Activated naive CD8-positive, alpha-beta T cell treated with anti-CD3 and anti-CD28 coated beads, Interleukin-2, amount 50 U/mL, for 24 hours (primary cell): ENCODE measurements at regions not wholly inside any gene's neighbourhood (a gene's known extent, or its start where the extent isn't known, plus 50 kb on each side); places are given as distances from the start of the nearest gene placed in this dataset.
A peak's percentile ranks its signal among the peaks of the same experiment; 100 is the strongest.

Experiments
- ATAC-seq: fragments of 150-1000 bp; cut with Tn5 transposase; one replicate; pipeline ENCODE4 v1.10.0; 2021
- DNase-seq: peaks from one replicate; pipeline ENCODE4 v3.0.0; 2021
- H3K27ac Mint-ChIP-seq: one replicate; pipeline ENCODE4 v1.8.0; 2021; ENCODE audit warnings: mild to moderate bottlenecking, mixed read lengths
- H3K27me3 Mint-ChIP-seq: one replicate; pipeline ENCODE4 v1.8.0; 2021; ENCODE audit warnings: mixed read lengths
- H3K36me3 Mint-ChIP-seq: one replicate; pipeline ENCODE4 v1.8.0; 2021; ENCODE audit warnings: low read depth, mixed read lengths
- H3K4me1 Mint-ChIP-seq: one replicate; pipeline ENCODE4 v1.8.0; 2021; ENCODE audit warnings: mixed read lengths
- H3K4me3 Mint-ChIP-seq: one replicate; pipeline ENCODE4 v1.8.0; 2021; ENCODE audit warnings: mild to moderate bottlenecking, moderate library complexity, mixed read lengths
- H3K9me3 Mint-ChIP-seq: one replicate; pipeline ENCODE4 v1.8.0; 2021; ENCODE audit warnings: mixed read lengths

- H3K4me3 Mint-ChIP-seq, result no peak overlapping the region
- H3K4me1 Mint-ChIP-seq, result no peaks in the 10 kb centered on the region
- H3K27ac Mint-ChIP-seq, result no peak overlapping the region
- peaks cover 2% of the 10 kb centered on the region for H3K27me3 Mint-ChIP-seq
- DNase-seq (no peak), ATAC-seq (no peak)
- H3K9me3 Mint-ChIP-seq, result no peaks in the 10 kb centered on the region
- no peaks in the 10 kb centered on the region for H3K36me3 Mint-ChIP-seq
These were observed 230.5 kb upstream of the ZNF32 start for GRCh38 chr10:43879162-43879561.

GRCh38 chr10:43878386-43878785 is 229.7 kb upstream of the ZNF32 start:
- no peak for DNase-seq
- ATAC-seq, result no peak
- Mint-ChIP-seq H3K36me3 (no peaks in the 10 kb centered on the region), H3K4me1 (no peaks in the 10 kb centered on the region), H3K4me3 (no peak overlapping the region), H3K27ac (no peak overlapping the region), H3K27me3 (peaks cover 2% of the 10 kb centered on the region), H3K9me3 (no peaks in the 10 kb centered on the region)

GRCh38 chr10:43876976-43877375 is 228.3 kb upstream of the ZNF32 start:
- ATAC-seq (no peak), DNase-seq (no peak)
- Mint-ChIP-seq H3K27ac (no peak overlapping the region), H3K9me3 (no peaks in the 10 kb centered on the region), H3K27me3 (peaks cover 2% of the 10 kb centered on the region), H3K4me1 (no peaks in the 10 kb centered on the region), H3K36me3 (no peaks in the 10 kb centered on the region), H3K4me3 (no peak overlapping the region)

GRCh38 chr10:43874984-43875383 is 226.3 kb upstream of the ZNF32 start:
- no peak for DNase-seq
- no peak overlapping the region for H3K27ac Mint-ChIP-seq
- H3K4me3 Mint-ChIP-seq, result no peak overlapping the region
- no peaks in the 10 kb centered on the region for H3K9me3 Mint-ChIP-seq
- H3K27me3 Mint-ChIP-seq, result peaks cover 2% of the 10 kb centered on the region
- no peaks in the 10 kb centered on the region for H3K36me3 Mint-ChIP-seq
- no peaks in the 10 kb centered on the region for H3K4me1 Mint-ChIP-seq
- no peak for ATAC-seq

- Mint-ChIP-seq H3K27ac (no peak overlapping the region), H3K36me3 (no peaks in the 10 kb centered on the region), H3K9me3 (no peaks in the 10 kb centered on the region), H3K4me1 (no peaks in the 10 kb centered on the region), H3K4me3 (no peak overlapping the region), H3K27me3 (peaks cover 2% of the 10 kb centered on the region)
- ATAC-seq (no peak), DNase-seq (no peak)
These were observed 225.0 kb upstream of the ZNF32 start for GRCh38 chr10:43873717-43874116.

GRCh38 chr10:43872644-43873043 is 224.0 kb upstream of the ZNF32 start:
- Mint-ChIP-seq H3K27me3 (no peaks in the 10 kb centered on the region), H3K9me3 (no peaks in the 10 kb centered on the region), H3K4me3 (no peak overlapping the region), H3K27ac (no peak overlapping the region), H3K36me3 (no peaks in the 10 kb centered on the region), H3K4me1 (no peaks in the 10 kb centered on the region)
- ATAC-seq (peak; percentile 21), DNase-seq (no peak)

- no peak for ATAC-seq
- H3K9me3 Mint-ChIP-seq, result no peaks in the 10 kb centered on the region
- no peak for DNase-seq
These were observed 222.9 kb upstream of the ZNF32 start for GRCh38 chr10:43871545-43871944.

GRCh38 chr10:43870968-43871439 is 222.3 kb upstream of the ZNF32 start:
- Mint-ChIP-seq H3K27me3 (no peaks in the 10 kb centered on the region), H3K4me3 (no peak overlapping the region), H3K4me1 (no peaks in the 10 kb centered on the region), H3K27ac (no peak overlapping the region), H3K36me3 (no peaks in the 10 kb centered on the region), H3K9me3 (no peaks in the 10 kb centered on the region)
- ATAC-seq (peak; percentile 11), DNase-seq (no peak)

More at GRCh38 chr10:43871545-43871944, 222.9 kb upstream of the ZNF32 start:
- Mint-ChIP-seq H3K27ac (no peak overlapping the region), H3K27me3 (no peaks in the 10 kb centered on the region), H3K4me1 (no peaks in the 10 kb centered on the region), H3K4me3 (no peak overlapping the region), H3K36me3 (no peaks in the 10 kb centered on the region)

- no peak for ATAC-seq
- Mint-ChIP-seq H3K27me3 (no peaks in the 10 kb centered on the region), H3K9me3 (no peaks in the 10 kb centered on the region), H3K36me3 (no peaks in the 10 kb centered on the region), H3K4me1 (no peaks in the 10 kb centered on the region), H3K27ac (no peak overlapping the region), H3K4me3 (no peak overlapping the region)
- no peak for DNase-seq
These were observed 221.1 kb upstream of the ZNF32 start for GRCh38 chr10:43869669-43870322.

- H3K27me3 Mint-ChIP-seq, result no peaks in the 10 kb centered on the region
- H3K4me1 Mint-ChIP-seq, result no peaks in the 10 kb centered on the region
- H3K27ac Mint-ChIP-seq, result no peak overlapping the region
- DNase-seq (no peak), ATAC-seq (no peak)
- H3K4me3 Mint-ChIP-seq, result no peak overlapping the region
- H3K9me3 Mint-ChIP-seq, result no peaks in the 10 kb centered on the region
- H3K36me3 Mint-ChIP-seq, result no peaks in the 10 kb centered on the region
These were observed 220.3 kb upstream of the ZNF32 start for GRCh38 chr10:43868952-43869351.

- H3K4me3 Mint-ChIP-seq, result no peak overlapping the region
- no peaks in the 10 kb centered on the region for H3K36me3 Mint-ChIP-seq
- no peaks in the 10 kb centered on the region for H3K9me3 Mint-ChIP-seq
- no peak for ATAC-seq
- no peaks in the 10 kb centered on the region for H3K27me3 Mint-ChIP-seq
- no peaks in the 10 kb centered on the region for H3K4me1 Mint-ChIP-seq
- no peak overlapping the region for H3K27ac Mint-ChIP-seq
- DNase-seq, result no peak
These were observed 219.2 kb upstream of the ZNF32 start for GRCh38 chr10:43867667-43868565.

- ATAC-seq (no peak), DNase-seq (no peak)
- H3K4me3 Mint-ChIP-seq, result no peak overlapping the region
- no peak overlapping the region for H3K27ac Mint-ChIP-seq
- no peaks in the 10 kb centered on the region for H3K9me3 Mint-ChIP-seq
- H3K27me3 Mint-ChIP-seq, result no peaks in the 10 kb centered on the region
- no peaks in the 10 kb centered on the region for H3K36me3 Mint-ChIP-seq
- H3K4me1 Mint-ChIP-seq, result peaks cover under 1% of the 10 kb centered on the region
These were observed 218.4 kb upstream of the ZNF32 start for GRCh38 chr10:43867113-43867512.

- Mint-ChIP-seq H3K27me3 (no peaks in the 10 kb centered on the region), H3K9me3 (no peaks in the 10 kb centered on the region), H3K36me3 (no peaks in the 10 kb centered on the region), H3K4me3 (no peak overlapping the region), H3K27ac (no peak overlapping the region), H3K4me1 (peaks cover 4% of the 10 kb centered on the region)
- no peak for ATAC-seq
- DNase-seq, result no peak
These were observed 218.0 kb upstream of the ZNF32 start for GRCh38 chr10:43866712-43867111.

GRCh38 chr10:43865265-43866135 is 216.8 kb upstream of the ZNF32 start:
- Mint-ChIP-seq H3K4me3 (no peak overlapping the region), H3K27me3 (no peaks in the 10 kb centered on the region), H3K4me1 (peaks cover 4% of the 10 kb centered on the region), H3K9me3 (no peaks in the 10 kb centered on the region), H3K36me3 (no peaks in the 10 kb centered on the region), H3K27ac (no peak overlapping the region)
- DNase-seq (no peak), ATAC-seq (no peak)
